ENCODE measurements at regions not wholly inside any gene's neighbourhood (a gene's known extent, or its start where the extent isn't known, plus 50 kb on each side); places are given as distances from the start of the nearest gene placed in this dataset.

DNA sequence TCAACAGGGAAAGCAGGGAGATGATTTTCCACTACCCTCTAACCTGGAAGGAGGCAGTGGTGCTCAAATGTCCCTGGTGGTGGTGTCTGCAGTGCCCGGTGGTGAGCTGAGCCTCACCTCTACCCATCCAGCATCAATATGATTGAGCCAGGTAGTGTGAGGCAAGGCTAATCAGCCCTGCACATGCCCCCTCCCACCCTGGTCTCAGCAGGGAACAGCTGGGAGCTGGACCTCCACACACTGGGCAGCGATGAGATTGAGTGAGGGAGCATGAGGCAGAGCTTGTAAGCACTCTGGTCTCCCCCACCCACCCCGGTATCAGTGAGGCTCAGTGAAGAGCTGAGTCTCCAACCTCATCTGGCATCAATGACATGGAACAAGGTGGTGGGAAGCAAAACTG, 634.3 kb downstream of the PTPRU start:
- Histone ChIP-seq H3K27ac (ENCODE audit: low read depth, low read length) (no peak overlapping the region), H3K4me2 (ENCODE audit: low read length) (no peak overlapping the region), H2AFZ (ENCODE audit: low read depth, low read length, poor library complexity, severe bottlenecking) (no peak overlapping the region), H3K9me3 (ENCODE audit: control insufficient read depth in 1 of 2, insufficient read depth in 1 of 2, low read depth in 1 of 2, low read length in 2 of 2) (no peaks in the 10 kb centered on the region; a peak in 1 of 4 replicates), H3K4me3 (replicated peaks in 1 of 2; ENCODE audit: low read depth in 1 of 2, low read length in 2 of 2) (no peak overlapping the region), H3K27me3 (ENCODE audit: insufficient read depth, low read length) (peaks cover 22% of the 10 kb centered on the region), H3K36me3 (ENCODE audit: control insufficient read depth in 1 of 2, insufficient read depth in 2 of 2, low read length in 2 of 2) (no peaks in the 10 kb centered on the region), H3K9me2 (ENCODE audit: insufficient read depth) (no peaks in the 10 kb centered on the region), H4K20me1 (ENCODE audit: insufficient read depth) (no peaks in the 10 kb centered on the region), H3K9ac (ENCODE audit: low read length) (no peak overlapping the region), H3K4me1 (ENCODE audit: control insufficient read depth in 1 of 2, insufficient read depth in 2 of 2, low read length in 2 of 2) (no peaks in the 10 kb centered on the region), H3K79me2 (ENCODE audit: insufficient read depth, low read length) (no peaks in the 10 kb centered on the region)
- ATAC-seq (no peak), DNase-seq (ENCODE audit: low read depth, low spot score) (no peak)
- CTCF ChIA-PET = interaction anchor here (1.7 kb wide), 1 partner anchor 22 kb away, joined by 5 read pairs; no protein-coding TSS in a partner anchor
- RAD21 ChIA-PET (ENCODE audit: low non-redundant PET in 1 of 2, low total read pairs in 2 of 2, uncharacterized antibody in 2 of 2, unreplicated experiment in 2 of 2) = no interaction called here
- intact Hi-C loops (cut with micrococcal nuclease) = loop anchor here (10.0 kb wide), 1 partner anchor 214 kb away; no protein-coding TSS in a partner anchor
- POLR2A ChIA-PET = no interaction called here
- no peak for TF ChIP-seq RAD21 (IDR thresholded peaks at IDR 0.05; ENCODE audit: low read depth)
- BruUV-seq (replicated peaks) = no TSS peak

DNA sequence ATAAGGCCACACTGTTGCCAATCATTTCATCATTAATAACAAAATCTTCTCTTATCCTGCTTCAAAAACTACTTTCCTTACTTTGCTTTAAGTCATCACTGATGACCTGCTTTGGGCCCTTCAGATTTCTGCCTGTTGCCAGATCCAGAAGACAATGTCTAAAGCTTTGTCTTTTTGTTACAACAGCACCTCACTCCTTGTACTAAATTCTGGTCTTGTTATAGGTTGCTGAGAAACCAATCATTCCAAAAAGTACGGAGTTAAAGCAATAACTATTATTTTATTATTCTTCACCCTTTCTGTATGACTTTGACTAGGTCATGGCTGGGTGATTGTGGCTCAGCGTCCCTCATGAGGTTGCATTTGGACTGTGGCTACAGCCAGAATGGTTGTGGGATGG, 633.5 kb downstream of the PTPRU start:
- POLR2A ChIA-PET = no interaction called here
- ATAC-seq (no peak), DNase-seq (ENCODE audit: low read depth, low spot score) (no peak)
- Histone ChIP-seq H3K27me3 (ENCODE audit: insufficient read depth, low read length) (peaks cover 22% of the 10 kb centered on the region), H3K27ac (ENCODE audit: low read depth, low read length) (no peak overlapping the region), H3K36me3 (ENCODE audit: control insufficient read depth in 1 of 2, insufficient read depth in 2 of 2, low read length in 2 of 2) (no peaks in the 10 kb centered on the region), H3K9me2 (ENCODE audit: insufficient read depth) (no peaks in the 10 kb centered on the region), H3K4me1 (ENCODE audit: control insufficient read depth in 1 of 2, insufficient read depth in 2 of 2, low read length in 2 of 2) (no peaks in the 10 kb centered on the region), H2AFZ (ENCODE audit: low read depth, low read length, poor library complexity, severe bottlenecking) (no peak overlapping the region), H3K4me3 (replicated peaks in 1 of 2; ENCODE audit: low read depth in 1 of 2, low read length in 2 of 2) (no peak overlapping the region), H3K4me2 (ENCODE audit: low read length) (no peak overlapping the region), H4K20me1 (ENCODE audit: insufficient read depth) (no peaks in the 10 kb centered on the region), H3K9ac (ENCODE audit: low read length) (no peak overlapping the region), H3K9me3 (ENCODE audit: control insufficient read depth in 1 of 2, insufficient read depth in 1 of 2, low read depth in 1 of 2, low read length in 2 of 2) (no peaks in the 10 kb centered on the region; a peak in 1 of 4 replicates), H3K79me2 (ENCODE audit: insufficient read depth, low read length) (no peaks in the 10 kb centered on the region)
- no TSS peak for BruUV-seq (replicated peaks)
- TF ChIP-seq, protein P1, sequence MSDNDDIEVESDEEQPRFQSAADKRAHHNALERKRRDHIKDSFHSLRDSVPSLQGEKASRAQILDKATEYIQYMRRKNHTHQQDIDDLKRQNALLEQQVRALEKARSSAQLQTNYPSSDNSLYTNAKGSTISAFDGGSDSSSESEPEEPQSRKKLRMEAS (IDR thresholded peaks at IDR 0.05) = no peak
- TF ChIP-seq CEBPB (IDR thresholded peaks at IDR 0.05; ENCODE audit: low read depth) (no peak), CBX3 (IDR thresholded peaks at IDR 0.05; ENCODE audit: low read depth) (no peak), ZFX (IDR thresholded peaks at IDR 0.05) (no peak), POLR2AphosphoS5 (IDR thresholded peaks at IDR 0.05; ENCODE audit: low read depth, low read length) (no peak), EZH2phosphoT487 (IDR thresholded peaks at IDR 0.05; ENCODE audit: borderline replicate concordance) (no peak), SP1 (IDR thresholded peaks at IDR 0.05; ENCODE audit: low read depth) (no peak), YY1 (IDR thresholded peaks at IDR 0.05; ENCODE audit: extremely low read depth, insufficient replicate concordance, low read depth, low read length) (no peak), EZH2 (IDR thresholded peaks at IDR 0.05) (no peak), EGR1 (IDR thresholded peaks at IDR 0.05; ENCODE audit: low read depth) (no peak), POLR2A (IDR thresholded peaks at IDR 0.05; ENCODE audit: borderline replicate concordance, extremely low read depth, insufficient read depth, insufficient read length) (no peak), JUND (IDR thresholded peaks at IDR 0.05) (no peak), RAD21 (IDR thresholded peaks at IDR 0.05; ENCODE audit: low read depth) (no peak)
- TF ChIP-seq, protein P2, sequence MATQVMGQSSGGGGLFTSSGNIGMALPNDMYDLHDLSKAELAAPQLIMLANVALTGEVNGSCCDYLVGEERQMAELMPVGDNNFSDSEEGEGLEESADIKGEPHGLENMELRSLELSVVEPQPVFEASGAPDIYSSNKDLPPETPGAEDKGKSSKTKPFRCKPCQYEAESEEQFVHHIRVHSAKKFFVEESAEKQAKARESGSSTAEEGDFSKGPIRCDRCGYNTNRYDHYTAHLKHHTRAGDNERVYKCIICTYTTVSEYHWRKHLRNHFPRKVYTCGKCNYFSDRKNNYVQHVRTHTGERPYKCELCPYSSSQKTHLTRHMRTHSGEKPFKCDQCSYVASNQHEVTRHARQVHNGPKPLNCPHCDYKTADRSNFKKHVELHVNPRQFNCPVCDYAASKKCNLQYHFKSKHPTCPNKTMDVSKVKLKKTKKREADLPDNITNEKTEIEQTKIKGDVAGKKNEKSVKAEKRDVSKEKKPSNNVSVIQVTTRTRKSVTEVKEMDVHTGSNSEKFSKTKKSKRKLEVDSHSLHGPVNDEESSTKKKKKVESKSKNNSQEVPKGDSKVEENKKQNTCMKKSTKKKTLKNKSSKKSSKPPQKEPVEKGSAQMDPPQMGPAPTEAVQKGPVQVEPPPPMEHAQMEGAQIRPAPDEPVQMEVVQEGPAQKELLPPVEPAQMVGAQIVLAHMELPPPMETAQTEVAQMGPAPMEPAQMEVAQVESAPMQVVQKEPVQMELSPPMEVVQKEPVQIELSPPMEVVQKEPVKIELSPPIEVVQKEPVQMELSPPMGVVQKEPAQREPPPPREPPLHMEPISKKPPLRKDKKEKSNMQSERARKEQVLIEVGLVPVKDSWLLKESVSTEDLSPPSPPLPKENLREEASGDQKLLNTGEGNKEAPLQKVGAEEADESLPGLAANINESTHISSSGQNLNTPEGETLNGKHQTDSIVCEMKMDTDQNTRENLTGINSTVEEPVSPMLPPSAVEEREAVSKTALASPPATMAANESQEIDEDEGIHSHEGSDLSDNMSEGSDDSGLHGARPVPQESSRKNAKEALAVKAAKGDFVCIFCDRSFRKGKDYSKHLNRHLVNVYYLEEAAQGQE (IDR thresholded peaks at IDR 0.05; ENCODE audit: low read depth) = no peak
- TF ChIP-seq, protein P3, sequence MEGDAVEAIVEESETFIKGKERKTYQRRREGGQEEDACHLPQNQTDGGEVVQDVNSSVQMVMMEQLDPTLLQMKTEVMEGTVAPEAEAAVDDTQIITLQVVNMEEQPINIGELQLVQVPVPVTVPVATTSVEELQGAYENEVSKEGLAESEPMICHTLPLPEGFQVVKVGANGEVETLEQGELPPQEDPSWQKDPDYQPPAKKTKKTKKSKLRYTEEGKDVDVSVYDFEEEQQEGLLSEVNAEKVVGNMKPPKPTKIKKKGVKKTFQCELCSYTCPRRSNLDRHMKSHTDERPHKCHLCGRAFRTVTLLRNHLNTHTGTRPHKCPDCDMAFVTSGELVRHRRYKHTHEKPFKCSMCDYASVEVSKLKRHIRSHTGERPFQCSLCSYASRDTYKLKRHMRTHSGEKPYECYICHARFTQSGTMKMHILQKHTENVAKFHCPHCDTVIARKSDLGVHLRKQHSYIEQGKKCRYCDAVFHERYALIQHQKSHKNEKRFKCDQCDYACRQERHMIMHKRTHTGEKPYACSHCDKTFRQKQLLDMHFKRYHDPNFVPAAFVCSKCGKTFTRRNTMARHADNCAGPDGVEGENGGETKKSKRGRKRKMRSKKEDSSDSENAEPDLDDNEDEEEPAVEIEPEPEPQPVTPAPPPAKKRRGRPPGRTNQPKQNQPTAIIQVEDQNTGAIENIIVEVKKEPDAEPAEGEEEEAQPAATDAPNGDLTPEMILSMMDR (IDR thresholded peaks at IDR 0.05 in 2 of 3, conservative IDR thresholded peaks at IDR 0.05 in 1 of 3; ENCODE audit: borderline replicate concordance in 1 of 3, insufficient read depth in 1 of 3, low read depth in 2 of 3, low read length in 2 of 3) = no peak
- TF ChIP-seq, protein P4, sequence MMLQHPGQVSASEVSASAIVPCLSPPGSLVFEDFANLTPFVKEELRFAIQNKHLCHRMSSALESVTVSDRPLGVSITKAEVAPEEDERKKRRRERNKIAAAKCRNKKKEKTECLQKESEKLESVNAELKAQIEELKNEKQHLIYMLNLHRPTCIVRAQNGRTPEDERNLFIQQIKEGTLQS (IDR thresholded peaks at IDR 0.05) = no peak
- intact Hi-C loops (cut with micrococcal nuclease) = loop anchor here (10.0 kb wide), 1 partner anchor 215 kb away; no protein-coding TSS in a partner anchor
- CTCF ChIA-PET = interaction anchor here (1.7 kb wide), 1 partner anchor 21 kb away, joined by 5 read pairs; no protein-coding TSS in a partner anchor
- RAD21 ChIA-PET (ENCODE audit: low non-redundant PET in 1 of 2, low total read pairs in 2 of 2, uncharacterized antibody in 2 of 2, unreplicated experiment in 2 of 2) = no interaction called here

Measured in HCT116 (cell line).